ENCODE measurements at regions not wholly inside any gene's neighbourhood (a gene's known extent, or its start where the extent isn't known, plus 50 kb on each side); places are given as distances from the start of the nearest gene placed in this dataset.

- no peak for DNase-seq
Observed at GRCh38 chr9:120291050-120291449, 288.9 kb downstream of the CDK5RAP2 start.

DNA sequence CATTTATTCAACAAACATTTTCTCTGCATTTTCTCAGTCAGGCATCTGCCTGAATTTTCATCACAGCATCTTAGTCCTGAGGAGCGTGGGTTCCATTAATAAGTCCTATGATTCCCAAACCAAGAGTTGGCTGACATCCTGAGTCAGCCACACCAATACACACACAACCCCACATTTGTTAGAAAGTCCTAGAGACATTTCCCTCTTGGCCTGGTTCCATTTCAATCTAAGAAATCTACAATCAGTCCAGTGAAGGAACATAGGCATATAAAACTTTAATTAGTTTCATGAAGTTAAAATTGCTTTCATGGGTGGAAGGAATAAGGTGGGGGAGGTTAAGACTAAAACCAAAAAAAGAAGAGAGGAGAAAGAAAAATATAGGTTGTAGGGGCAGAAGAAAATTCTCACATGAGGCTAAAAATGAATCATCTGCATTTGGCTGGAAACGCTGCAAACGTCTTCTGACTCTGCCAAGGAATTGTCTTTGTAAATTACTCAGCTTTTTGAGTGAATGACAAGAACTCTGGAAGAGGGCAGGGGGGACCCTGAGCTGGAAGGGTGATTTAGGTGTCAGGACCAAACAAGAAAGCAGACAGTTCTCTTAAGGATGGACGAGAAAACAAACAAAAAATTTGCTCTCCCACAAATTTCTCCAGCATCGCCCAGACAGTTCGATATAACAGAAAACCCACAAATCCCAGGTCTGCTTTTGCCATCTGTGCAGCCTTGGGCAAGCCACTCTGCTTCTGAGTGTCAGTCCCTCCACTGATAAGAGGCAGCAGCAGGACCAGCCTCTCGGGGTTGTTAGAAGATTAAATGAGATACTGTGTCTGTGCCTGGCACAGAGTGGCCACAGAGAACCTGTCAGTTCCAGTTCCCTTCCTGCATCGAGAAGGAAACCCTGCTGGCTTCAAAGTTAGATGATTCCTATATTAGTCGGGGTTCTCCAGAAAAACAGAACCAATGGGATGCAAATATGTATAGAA lies 289.7 kb downstream of the CDK5RAP2 start:
- DNase-seq = no peak

GRCh38 chr9:120289098-120289497 lies 290.9 kb downstream of the CDK5RAP2 start:
- no peak for DNase-seq

- no peak for DNase-seq
Observed at GRCh38 chr9:120286530-120286929, 293.4 kb downstream of the CDK5RAP2 start.

- DNase-seq = no peak
Observed at GRCh38 chr9:120284821-120285220, 295.1 kb downstream of the CDK5RAP2 start.

DNA sequence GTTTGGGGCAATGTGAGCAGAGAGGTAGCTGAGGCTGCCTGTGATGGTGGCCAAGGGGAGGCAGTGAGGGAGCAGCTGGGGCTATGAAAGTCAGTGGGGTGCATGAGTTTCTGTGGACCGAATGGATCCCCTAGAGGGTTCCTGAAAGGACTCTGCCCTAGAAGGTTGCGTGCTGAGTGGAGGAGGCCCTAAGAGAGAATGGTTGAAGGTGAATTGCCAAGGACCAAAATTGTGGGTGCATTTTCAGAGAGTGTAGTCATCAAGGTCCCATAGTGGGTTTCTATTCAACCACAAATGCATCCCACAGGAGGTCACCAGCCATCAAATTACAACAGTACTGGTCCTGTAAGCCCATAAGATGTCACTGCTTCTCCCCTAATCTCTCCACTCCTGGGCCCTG lies 298.3 kb downstream of the CDK5RAP2 start:
- DNase-seq = no peak

- DNase-seq = no peak
Observed at GRCh38 chr9:120267929-120268328, 312.0 kb downstream of the CDK5RAP2 start.

DNA sequence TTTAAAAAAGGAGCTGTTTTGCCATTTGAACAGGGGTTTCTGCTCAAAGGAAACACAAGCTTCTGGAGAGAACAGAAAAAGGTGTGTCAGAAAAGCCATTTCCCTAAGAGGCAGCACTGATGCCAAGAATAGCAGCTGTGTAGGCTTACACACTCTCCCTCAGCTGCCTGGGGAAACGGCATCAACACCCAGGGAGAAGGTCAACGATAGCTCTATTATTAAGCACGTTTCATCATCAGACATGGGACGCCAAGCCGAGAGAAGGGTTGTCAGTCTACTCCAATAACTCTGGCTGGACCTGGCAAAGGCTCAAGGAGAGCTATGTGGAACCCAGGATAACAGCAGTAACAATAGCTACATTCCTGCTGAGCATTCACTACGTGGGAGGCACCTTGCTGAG lies 314.2 kb downstream of the CDK5RAP2 start:
- no peak for DNase-seq

DNA sequence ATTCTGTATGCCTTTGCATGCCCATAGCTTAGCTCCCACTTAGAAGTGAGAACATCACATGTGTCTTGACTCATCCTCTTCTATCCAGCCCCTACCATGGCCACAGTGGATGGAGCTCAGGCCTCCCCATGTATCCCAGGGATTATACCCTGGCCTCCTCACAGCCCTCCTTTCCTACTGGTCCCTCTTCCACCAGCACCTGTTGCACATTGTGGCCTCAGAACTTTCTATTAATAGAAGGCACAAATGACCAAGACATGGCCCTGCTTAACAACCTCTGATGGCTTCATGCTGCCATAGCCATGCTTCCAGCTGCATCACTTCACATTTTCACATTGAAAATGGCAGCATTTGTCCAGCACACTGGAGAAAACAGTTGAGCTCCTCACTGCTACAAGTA lies 315.4 kb downstream of the CDK5RAP2 start:
- no peak for DNase-seq

DNA sequence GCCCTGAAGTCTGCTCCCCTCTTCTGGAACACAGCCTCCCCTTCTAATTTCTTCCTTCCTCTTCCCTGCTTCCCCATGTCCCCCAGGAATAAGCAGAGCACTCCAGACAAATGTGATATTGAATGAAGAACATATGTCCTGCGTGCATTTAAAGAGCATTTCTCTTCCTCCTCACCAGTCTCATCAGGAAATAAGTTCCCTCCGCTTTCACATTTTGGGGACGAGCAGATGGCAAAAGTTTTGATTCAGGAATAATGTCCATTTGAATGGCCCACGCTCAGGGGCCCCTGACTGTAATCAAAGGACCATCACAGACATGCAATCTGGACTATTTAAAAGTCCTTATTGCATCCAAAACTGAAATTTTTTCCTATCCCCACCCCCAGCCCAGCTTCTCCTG lies 316.1 kb downstream of the CDK5RAP2 start:
- no peak for DNase-seq

GRCh38 chr9:120261419-120261818 lies 318.5 kb downstream of the CDK5RAP2 start:
- DNase-seq = no peak

- no peak for DNase-seq
Observed at GRCh38 chr9:120259100-120259499, 320.9 kb downstream of the CDK5RAP2 start.

DNA sequence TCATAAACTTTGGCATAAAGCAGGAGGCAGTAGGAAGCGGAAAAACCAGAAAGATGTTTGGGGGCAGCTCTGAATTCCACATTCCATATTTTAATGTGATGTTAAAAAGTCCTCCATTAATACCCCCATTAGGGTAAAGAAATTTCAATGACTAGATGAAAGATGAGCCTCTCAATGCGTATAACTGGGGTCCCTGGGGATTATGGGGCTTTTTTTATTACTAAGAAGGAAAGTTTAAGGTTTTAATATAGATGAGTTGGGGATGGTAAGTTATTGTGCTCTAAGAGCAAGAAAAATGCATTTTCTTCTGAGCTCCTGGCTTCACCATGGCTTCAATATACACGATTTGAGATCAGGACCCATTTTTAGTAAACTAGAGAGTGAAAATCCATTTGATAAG lies 321.9 kb downstream of the CDK5RAP2 start:
- no peak for DNase-seq

DNA sequence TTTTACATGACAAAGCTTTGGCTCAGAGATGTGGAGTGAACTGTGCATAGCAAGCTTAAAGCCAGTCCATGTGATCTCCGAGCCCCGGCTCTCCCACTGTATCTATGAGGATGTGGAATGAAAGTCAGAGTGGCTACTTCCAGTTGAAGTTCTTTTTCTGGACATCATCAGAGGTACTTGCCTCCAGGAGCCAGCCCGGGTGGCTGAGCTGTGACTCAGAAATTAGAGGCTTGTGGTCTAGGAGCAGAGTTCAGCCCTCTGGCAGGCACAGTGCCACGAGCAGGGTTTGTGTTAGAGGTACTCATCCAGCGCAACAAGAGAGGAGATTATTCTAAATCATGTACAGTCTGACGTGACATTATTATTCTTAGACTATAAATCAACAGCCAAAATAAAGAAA lies 322.5 kb downstream of the CDK5RAP2 start:
- no peak for DNase-seq

DNA sequence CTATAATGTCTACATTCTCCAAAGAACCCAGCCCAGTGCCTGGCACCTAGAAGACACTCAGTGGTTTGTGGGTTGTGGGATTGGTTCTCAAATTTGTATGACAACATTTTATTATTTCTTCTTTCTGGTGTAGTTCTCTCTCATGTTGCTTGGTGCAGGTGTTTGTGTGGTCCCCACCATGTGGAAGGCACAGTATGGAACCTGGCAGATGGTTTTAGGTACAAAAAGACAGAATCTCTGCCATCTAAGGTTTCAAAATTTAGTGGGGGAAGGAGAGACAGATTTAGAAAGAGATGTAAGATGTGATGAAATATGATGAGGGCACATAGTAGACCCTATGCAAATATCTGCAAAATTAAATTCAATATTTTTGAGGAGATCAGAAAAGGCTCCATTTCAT lies 323.8 kb downstream of the CDK5RAP2 start:
- DNase-seq = no peak

- DNase-seq = no peak
Observed at GRCh38 chr9:120252248-120252647, 327.7 kb downstream of the CDK5RAP2 start.

DNA sequence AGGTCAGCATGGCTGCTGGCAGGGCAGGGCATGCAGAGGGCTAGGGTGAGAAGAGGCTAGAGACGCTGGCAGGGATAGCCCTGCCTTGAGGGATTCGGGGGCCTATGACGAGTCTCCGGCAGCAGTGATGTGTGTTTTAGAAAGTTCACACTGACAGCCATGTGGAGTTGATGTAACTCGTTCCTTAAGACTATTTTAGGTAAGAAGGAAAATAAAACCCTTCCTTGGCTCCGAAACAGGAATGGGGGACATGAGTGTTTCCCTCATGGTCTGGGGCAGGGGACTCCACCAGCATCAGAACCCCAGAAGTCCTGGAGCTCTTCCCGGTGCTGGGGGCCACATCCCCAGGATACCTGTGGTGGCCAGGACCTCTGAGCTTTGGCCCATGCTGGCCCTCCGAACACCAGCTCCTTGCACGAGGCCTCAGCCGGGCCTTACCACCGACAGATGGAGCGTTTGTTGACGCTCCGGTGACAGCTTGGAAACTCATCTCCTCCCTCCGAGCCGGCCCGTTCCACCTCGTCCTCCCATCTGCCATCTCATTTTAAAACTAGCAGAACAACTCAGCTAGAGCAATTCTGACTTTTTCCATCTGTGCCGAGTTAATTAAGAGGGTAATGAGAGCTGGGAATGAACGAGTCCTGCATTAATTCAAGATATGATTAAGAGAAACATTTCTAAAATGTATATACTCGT lies 337.7 kb downstream of the CDK5RAP2 start:
- no peak for DNase-seq

DNA sequence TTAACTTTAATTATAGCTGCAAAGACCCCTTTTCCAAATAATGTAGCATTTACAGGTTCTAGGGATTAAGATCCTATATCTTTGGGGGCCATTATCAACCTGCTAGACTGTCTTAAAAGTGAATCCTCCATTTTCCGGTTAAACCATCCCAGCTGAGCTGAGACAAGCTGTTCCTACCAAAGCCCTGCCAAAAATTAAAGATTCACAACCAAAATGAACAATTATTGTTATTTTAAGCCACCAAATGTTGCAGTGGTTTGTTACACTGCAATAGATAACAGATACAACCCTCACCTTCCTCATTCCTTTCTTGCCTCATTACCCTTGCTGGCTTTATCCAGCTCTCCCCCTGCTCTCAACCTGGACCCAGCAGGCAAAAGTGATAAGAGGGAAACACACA lies 343.4 kb downstream of the CDK5RAP2 start:
- DNase-seq = no peak

- DNase-seq = no peak
Observed at GRCh38 chr9:120235081-120235480, 344.9 kb downstream of the CDK5RAP2 start.

- DNase-seq = no peak
Observed at GRCh38 chr9:120230227-120230626, 349.7 kb downstream of the CDK5RAP2 start.

- no peak for DNase-seq
Observed at GRCh38 chr9:120221844-120222243, 358.1 kb downstream of the CDK5RAP2 start.

- no peak for DNase-seq
Observed at GRCh38 chr9:120214332-120214731, 365.6 kb downstream of the CDK5RAP2 start.

- no peak for DNase-seq
Observed at GRCh38 chr9:120212853-120213200, 367.1 kb downstream of the CDK5RAP2 start.

GRCh38 chr9:120212153-120212852 lies 367.7 kb downstream of the CDK5RAP2 start:
- DNase-seq = no peak

Measured in hematopoietic multipotent progenitor cell treated with erythropoietin and hydrocortisone succinate and interleukin-3 and kit ligand, for 8 days (in vitro differentiated cells).